HG03135 (cell line): ENCODE measurements at regions not wholly inside any gene's neighbourhood (a gene's known extent, or its start where the extent isn't known, plus 50 kb on each side); places are given as distances from the start of the nearest gene placed in this dataset.

ENCODE experiments used
- ATAC-seq: cut with Tn5 transposase; IDR thresholded peaks from one replicate; pipeline ENCODE4 v1.9.1; 2021; ENCODE audit warnings: mild to moderate bottlenecking, moderate library complexity; ENCODE audit not compliant: unreplicated experiment

DNA sequence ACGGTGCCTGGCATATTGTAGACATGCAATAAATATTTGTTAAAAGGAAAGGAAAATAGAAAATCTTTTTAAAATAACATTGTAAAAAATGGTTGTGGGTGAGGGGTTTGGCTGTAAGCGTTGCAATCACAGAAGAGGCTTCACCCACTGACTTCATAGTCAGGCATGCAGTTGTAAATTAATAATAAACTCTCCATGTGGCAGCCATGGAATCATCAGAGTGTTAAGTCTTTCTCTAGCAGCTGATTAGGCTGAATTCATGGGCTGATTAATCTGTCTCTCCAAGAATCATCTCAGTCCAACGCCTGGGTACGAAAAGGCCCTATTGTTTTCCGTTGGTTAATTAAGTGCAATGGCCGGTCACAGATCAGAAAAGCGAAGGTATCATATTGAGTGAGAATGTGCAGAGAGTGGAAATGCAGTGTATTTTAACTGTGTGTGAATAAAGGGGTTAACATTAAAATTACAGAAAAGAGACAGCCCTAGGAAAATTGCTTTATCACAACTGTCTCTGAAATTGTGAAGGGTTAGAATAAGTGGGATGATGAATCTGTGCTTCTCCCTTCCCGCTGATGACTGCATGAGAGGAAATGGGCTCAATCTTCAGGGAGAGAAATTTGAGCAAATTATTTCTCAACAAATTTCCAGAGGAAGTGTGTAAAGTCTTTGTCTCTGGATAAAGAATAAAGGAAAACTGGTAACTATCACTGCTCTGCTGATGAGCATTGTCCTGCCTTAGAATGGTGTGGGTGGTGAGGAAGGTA, 269.0 kb downstream of the FAM76B start:
- ATAC-seq: no peak

DNA sequence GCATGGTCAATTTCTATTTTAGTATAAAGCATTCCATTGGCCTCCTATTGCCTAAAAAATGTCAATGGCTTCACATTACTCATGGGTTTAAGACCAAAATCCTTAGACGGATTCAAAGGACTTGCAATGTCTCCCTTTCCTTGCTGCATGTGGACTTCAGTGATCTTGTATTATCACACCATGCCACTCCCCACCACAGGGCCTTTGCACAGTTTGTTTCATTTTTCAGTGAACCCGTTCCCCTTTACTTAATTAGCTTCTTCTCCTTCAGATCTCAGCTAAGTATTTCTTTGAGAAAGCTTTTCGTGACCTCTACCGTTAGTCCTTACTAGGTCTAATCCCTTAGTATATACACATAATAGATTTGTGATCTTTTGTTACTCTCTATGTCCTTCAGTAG, 269.7 kb downstream of the FAM76B start:
- ATAC-seq: no peak

DNA sequence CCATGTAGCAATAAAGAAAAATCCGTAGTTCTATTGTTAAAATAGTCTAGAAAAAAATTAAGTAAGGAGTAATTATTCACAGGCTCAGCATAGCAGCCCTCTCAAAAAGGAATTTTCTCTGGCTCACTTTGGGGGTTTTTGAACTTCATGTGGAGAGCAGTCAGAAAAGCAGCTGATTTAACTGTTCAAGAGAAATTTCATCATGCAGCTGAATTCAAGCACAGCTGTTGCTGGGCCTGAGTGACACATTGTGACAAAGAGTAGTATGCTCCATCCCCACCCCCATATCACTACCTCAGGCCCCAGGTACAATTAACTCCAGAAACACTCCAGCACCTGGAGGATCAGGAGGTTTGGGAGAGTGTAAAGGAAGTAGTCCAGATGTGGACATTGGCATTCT, 272.1 kb downstream of the FAM76B start:
- no peak for ATAC-seq

DNA sequence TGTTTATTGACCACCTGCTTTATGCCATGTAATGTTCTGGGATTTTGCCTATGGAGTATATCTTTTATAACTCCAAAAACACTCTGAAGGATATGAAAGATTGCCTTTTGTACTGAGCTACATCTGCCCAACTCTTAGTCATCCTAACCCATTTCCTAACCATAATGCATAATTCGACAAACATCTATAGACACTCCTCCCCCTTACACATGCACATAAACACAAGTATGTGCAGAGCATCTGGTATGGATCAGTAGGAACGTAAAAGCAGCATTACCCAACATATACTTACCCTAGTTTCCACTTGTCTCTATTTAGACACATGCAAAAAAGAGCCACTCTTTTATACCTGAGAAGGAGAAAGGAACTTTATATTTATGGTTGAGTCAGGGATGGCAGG, 272.8 kb downstream of the FAM76B start:
- no peak for ATAC-seq

DNA sequence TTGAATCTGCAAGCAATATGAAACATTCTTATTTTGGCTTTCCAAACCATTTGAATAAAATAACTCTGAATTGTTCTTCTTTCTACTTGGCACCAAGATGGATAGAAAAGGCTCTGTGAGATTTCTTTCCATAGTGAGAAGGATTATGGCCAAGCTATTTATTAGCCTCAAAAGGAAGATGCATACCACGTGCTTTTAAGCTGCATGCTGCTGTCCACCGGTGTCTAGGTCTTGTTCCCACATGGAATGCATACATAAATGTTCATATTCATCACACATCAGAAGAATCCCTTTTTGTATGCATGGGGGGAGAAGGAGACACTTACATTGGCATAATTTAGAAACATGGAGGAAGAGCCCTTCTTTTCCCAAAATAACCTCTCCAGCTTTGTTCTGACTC, 273.4 kb downstream of the FAM76B start:
- ATAC-seq: no peak

DNA sequence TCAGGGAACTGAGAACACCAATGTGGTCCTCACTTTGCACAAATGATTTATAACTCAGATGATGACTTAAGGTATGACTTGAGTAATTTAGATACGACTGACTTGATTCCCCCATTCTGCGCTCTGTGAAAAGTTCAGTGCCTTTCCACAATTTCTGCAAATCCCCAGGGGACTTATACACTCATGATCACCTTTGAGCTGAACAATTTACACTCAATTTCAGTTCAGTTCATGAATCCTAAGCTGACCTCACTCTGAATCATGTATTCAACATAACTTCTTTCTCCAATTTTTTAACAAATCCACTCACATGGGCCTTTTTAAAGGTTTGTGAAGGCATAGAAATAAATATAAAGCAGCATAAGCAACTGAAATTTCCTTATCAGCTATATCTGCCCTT, 274.2 kb downstream of the FAM76B start:
- ATAC-seq: no peak

DNA sequence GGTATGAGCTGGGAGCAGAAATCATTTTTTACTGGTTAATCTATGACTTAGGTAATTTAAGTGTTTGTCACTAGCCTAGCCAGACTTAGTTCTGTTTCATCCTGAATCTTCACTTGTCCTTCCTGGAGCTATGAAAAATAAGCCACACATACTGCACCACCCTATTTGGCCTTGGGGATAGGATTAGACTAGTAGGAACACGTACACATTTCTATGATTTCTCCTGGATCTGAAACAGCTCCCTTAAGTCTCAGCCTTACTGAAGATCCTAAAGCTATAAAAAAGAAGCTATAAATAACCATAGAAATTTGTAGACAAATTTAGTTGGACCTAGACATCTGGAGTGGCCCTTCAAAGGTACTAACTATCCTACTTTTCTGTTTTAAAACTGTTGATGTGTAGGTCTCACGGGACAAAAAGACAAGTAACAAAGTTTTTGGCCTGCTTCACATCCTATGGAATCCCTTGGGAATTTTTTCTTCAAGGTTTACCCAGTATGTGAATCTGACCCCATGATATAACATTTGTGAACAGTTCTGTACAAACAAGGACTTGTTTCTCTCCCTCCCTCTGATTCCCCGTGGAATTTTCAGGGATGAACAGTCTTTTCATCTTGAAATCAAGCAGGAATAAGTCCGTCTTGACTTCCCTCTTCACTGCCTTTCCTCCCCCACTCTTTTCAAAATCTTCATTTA, 275.0 kb downstream of the FAM76B start:
- no peak for ATAC-seq

DNA sequence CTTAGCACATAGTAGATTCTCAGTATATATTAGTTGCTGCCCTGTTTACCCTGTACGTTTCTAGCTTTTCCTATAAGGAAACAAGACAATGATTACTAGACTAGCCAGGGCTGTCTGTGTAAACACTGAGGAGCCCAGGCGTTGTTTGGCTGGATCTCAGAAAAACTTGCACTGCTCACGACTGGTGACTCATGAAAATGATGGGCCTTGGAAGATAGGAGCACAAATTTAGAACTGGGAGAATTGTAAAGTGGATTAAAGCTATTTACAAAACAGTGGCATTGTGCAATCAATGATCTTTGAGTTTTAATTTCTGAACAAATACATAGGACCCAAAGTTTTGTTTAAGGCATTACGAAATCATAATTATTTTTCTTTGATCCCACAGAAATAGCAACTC, 276.9 kb downstream of the FAM76B start:
- ATAC-seq: no peak

DNA sequence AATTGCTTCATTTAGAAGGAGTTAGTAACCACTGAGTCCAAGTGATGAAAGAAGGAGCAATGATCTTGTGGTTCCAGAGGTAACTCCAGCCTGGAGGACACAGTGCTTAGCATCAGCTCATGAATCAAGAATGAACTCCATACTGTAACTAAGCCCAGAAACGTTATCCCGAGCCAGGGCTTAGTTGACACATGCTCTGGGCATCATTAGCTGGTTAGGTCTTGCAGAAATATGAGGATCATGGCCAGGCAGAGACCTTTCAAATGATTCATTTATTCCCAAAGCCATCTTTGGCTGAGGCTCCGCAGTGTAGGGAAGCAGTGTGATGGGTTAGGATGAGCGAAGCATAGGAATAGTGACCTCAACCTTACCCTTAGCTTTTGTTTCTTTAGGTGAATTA, 277.4 kb downstream of the FAM76B start:
- no peak for ATAC-seq

DNA sequence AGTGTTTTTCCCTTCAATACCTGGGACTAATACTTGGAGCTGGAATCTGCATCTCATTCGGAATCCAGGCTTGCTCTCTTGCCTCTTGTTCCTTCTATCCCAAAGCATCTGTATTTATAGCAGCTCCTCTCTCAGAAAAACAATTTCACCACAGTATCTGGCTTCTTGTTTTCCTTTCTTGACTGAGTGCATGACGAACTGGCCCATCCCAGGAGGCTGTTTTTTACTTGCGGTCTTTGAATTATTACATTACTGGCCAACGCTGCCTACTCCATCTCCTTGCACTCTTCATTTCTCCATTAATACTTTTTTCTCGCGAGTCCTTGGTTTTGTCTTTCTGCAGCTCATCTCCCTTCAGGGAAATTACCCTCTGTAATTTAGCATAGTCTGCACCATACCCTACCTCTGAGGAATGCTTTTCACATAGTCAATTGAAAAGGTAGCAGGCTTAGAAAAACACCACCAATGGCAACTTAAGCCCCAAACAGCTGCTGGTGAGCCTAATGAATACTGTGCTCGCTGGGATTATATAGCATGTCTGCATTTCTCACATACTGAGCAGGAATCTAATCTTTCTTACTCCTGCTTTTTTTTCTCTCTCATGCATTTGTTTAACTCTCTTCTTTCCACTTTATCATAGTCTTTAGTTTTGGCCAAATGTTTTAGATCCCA, 277.4 kb upstream of the SESN3 start:
- no peak for ATAC-seq

DNA sequence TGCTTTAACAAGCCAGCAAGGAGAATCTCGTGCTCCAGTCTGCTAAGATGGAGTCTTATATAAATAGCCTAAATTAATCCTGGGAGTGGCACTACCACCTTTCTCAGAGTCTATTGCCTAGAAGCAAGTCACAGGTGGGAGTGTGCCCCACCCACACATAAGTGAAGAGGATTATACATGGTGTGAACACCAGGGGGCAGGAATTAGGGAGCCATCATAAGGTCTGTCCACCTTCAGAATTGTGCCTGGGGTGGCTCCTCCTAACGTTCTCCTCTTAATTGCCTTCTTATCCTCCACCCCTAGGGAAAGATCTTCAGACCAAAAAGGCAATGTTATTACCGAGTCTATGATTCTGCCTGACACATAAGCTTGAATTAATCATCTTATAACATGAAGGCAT, 276.8 kb upstream of the SESN3 start:
- ATAC-seq: no peak

DNA sequence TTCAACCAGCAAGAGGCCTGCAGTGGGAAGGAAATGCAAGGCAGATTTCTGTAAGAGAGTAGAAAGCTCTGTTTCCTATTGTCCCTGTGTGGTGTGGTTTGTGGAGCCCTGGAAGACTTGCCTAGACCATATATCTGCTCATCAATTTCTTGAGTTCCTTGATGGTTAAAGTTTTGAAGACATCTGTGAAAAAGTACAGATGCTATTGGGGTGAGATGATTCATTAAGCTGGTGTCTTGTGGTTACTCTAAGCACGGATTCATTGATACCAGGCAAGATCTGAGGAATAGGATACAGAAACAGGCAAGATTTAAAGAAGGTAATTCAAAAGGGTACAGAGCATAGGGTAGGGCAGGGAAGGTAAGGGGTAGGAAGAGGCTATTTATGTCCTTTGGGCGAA, 275.8 kb upstream of the SESN3 start:
- ATAC-seq: no peak

DNA sequence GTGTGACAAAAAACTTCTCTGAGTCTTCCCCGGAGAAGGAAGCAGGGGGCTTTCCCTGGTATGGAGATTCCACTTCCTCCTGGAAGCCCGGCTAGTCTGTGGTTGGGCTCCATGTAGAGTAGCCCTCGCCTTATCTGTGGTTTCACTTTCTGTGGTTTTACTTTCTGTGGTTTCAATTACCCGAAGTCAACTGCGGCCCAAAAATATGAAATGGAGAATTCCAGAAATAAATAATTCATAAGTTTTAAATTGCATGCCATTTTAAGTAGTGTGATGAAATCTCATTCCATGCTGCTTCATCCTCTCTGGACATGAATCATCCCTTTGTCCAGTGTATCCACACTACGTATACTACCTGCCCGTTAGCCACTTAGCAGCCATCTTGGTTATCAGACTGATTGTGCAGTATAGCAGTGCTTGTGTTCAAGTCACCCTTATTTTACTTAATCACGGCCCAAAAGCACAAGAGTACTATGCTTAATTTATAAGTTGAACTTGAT, 275.0 kb upstream of the SESN3 start:
- no peak for ATAC-seq

DNA sequence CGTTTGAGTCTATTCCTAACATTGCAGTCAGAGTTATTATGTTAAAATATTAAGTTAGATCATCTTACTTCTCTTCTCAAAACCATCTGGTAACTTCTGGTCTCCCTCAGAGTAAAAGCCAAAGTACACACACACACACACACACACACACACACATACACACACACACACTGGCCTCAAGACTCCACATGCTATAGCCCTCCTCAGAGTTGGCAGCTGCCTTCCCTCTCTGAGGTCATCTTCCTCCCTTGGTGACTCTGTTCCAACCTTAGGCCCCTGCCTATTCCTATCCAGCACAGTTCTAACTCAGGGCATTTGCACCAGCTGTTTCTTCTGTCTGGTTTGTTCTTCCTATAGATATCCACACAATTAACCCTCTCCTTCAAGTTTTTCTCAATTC, 272.0 kb upstream of the SESN3 start:
- ATAC-seq: no peak

DNA sequence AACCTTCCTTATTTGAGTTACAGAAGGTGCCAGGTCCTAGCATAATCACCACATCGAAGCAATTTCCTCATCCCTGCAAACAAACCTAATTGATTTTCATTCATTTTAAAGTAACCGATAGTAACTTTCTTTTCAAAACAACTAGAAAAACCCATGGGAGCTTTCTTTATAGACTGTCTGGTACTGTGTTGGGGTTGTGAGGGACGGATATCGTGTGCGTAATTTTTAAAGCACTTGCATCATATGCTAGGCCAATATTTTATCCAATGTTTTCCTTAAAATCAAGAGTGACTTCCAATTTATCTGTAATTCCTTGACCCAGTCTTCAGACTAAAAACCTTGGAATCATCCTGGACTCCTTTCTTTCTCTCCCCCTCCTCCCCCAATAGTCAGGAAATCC, 271.5 kb upstream of the SESN3 start:
- no peak for ATAC-seq

DNA sequence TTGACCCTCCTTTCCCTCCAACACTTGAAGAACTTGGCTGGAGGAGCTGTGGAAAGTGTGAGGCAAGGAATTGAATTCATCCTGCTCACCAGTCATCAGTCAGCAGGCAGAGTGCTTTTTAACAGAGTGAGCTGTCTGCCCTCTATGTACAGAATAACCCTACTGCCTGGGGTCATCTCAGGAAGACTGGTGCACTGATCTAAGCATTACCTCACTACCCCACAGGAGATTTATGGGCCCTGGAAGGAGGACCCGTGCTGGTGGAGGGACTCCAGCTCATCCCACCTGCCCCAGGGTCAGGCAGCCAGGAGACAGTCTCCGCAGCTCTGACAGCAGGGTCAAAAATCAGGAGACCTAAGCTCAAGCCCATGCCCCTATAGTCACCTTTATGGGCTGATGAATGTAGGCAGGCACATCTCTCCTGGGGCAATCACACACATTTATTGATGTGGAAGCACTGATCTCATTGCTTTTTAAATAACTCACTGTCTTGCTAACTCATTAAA, 270.8 kb upstream of the SESN3 start:
- no peak for ATAC-seq

DNA sequence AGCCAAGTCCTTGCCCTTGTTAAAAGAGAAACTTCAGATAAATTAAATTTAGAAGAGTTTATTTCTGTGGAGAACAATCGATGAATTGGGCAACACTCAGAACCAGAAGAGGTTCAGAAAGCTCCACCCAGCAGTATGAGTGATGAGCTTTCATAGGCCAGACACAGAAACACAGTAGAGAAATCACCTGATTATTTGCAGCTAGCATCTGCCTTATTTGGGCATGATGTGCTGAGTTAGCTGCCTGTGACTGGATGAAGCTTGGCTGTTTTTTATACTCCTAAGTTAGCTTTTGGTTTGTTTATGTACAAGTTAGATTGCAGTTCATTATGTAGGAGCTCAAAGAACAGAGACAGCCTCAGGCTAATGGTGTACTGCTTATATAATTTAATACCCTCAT, 269.5 kb upstream of the SESN3 start:
- no peak for ATAC-seq

DNA sequence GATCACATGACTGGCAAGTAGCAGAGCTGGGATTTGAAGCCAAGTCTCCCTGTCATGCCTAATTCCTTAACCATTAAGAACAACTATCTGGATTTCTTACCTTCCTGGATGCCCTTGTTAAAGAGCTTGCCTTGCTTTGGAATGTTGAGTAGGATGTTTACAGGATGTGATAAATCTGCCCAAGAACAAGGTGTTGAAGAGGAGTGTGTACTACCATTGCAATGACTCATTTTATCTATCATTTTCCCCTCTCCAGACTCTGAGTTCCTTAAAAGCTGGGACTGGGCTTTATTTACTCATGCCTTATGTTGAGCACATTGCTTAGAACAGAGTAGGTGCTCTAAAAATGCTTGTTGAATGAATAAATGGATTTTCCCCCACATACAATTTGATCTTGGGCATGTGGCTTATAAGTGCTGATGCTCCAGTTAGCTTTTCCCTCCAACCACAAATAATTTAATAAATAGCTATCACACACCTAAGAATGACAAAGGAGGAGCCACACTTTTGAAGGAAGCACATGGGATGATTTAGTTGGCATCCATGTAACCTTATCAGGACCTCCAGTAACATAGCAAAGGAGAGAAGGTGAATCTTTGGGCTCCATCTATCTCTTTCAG, 268.6 kb upstream of the SESN3 start:
- no peak for ATAC-seq

DNA sequence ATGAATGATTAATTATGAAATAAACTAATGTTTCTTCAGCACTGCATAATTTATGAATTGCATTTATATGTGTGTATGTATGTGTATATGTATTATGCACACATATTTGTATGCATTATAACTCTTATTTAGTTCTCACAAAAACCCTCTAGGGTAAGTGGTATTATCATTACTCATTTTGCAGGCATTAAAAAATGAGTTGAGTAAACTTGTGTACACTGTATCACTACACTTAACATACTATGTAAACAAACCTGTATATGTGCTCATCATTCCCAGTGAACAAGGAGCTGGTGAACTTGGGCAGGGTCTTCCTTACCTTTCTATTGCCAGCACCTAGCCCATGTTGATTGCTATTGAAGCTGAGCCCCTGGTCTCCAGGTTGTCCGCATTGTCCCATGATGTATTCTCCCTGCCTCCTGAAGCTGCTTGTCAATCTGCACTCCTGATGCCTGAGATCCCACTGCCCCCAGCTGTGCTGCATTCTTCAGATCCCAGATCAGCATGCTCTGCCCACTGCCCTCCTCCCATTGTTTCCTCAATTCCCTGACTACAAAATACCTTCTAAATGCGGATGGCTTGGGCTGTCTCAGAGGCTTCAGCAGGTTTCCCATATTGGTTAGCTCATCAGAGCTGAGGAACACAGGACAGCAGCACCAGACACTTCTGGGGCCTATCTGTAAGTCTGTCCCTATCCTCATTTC, 267.9 kb upstream of the SESN3 start:
- ATAC-seq: no peak

DNA sequence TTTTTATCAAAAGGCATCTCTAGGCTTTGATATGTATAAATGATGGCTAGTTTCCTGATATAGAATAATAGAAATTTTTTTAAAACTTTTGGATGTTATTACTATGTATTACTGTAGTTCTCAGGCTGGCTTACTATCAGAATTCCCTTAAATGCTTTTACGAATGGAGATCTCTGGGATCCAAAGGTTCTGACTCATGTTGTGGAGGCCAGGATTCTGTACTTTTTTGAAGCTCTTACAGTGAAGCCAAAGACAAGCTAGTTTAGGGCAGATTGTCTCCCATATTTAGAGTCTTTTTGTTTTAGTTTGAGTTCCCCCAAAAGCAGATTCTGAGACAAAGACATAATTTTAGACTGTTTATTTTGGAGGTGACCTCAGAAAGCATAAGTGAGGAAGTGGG, 265.9 kb upstream of the SESN3 start:
- no peak for ATAC-seq

DNA sequence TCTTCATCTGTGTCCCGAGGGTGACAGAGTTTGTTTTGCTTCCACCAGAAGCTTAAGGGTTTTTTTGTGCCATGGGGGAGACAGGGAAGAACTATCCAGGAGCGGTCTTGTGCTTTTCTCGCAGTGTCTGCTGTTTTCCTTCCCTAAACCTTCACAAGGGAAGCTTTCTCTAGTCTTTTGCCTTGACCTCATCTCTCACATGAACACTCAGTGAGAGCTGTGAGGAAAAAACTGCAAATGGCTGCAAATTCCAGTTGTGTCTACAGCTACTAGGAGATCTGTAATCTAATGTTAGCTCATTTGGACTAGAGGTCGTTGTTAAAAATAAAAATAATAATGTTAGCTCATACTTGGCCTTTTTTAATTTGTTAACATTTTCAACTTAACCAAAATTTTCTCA, 264.7 kb upstream of the SESN3 start:
- ATAC-seq: no peak
